Esophagus muscularis mucosa (tissue), 3 donors: ENCODE measurements at regions not wholly inside any gene's neighbourhood (a gene's known extent, or its start where the extent isn't known, plus 50 kb on each side); places are given as distances from the start of the nearest gene placed in this dataset.

ENCODE experiments used
- POLR2A ChIP-seq: fragments of 450-650 bp; IDR thresholded peaks from one replicate; pipeline ENCODE4 v1.6.1; 2017; ENCODE audit warnings: antibody characterized with exemption, moderate library complexity, mild to moderate bottlenecking, low read depth
- TF ChIP-seq, protein P1 (sequence below), 3 experiments: fragments of 200-600 bp in 2 of 3; fragments of 450-650 bp in 1 of 3; sonication (generic) in 2 of 3; IDR thresholded peaks; one replicate each; pipeline ENCODE4 v1.5.1; 2017 to 2019; ENCODE audit warnings: antibody characterized with exemption in 3 of 3, mild to moderate bottlenecking in 2 of 3, moderate library complexity in 1 of 3

DNA sequence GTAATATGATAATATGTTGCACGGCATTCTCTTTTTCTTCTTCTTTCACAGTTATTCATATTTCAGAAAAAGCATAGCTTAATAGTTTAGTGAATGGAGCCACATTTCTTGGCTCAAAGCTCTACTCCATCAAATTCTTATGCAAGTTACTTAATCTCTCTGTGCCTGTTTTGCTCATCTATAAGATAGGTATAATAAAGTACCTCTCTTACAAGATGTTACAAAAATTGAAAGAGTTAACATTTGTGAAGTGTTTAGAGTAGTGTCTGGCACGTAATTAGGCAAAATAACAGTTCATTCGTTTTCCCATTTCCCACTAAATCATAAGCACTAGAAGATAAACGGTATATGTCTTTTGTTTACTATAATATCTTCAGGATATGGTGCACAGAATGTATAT lies 1304.4 kb upstream of the EYS start:
- TF ChIP-seq, protein P1, sequence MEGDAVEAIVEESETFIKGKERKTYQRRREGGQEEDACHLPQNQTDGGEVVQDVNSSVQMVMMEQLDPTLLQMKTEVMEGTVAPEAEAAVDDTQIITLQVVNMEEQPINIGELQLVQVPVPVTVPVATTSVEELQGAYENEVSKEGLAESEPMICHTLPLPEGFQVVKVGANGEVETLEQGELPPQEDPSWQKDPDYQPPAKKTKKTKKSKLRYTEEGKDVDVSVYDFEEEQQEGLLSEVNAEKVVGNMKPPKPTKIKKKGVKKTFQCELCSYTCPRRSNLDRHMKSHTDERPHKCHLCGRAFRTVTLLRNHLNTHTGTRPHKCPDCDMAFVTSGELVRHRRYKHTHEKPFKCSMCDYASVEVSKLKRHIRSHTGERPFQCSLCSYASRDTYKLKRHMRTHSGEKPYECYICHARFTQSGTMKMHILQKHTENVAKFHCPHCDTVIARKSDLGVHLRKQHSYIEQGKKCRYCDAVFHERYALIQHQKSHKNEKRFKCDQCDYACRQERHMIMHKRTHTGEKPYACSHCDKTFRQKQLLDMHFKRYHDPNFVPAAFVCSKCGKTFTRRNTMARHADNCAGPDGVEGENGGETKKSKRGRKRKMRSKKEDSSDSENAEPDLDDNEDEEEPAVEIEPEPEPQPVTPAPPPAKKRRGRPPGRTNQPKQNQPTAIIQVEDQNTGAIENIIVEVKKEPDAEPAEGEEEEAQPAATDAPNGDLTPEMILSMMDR (IDR thresholded peaks at IDR 0.05): no peak
- TF ChIP-seq POLR2A: no peak
